ENCODE measurements at regions not wholly inside any gene's neighbourhood (a gene's known extent, or its start where the extent isn't known, plus 50 kb on each side); places are given as distances from the start of the nearest gene placed in this dataset.
A peak's percentile ranks its signal among the peaks of the same experiment; 100 is the strongest.
"Not testable (repeated sequence)": the region's sequence is repeated elsewhere in the genome, so short reads cannot be mapped to it uniquely, and the experiment has no call there.

DNA sequence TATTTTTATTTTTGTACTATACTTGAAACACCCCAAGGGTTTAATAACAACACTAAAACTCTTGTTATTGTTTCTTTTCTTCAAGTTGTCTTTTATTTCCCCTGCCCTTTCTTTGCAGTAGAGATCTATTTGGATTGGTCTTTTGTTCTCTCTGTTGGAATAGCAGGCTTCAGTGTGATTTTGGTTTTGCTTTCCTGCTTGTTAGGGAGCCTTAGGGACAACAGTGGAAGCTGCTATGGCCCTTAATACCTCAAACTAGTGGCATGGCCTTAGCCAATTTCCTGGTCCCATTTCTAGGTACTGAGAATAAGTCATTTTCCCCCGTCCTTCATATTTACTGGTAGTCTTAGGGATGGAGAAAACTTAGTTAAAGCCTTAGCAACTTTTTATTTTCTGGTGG is 535.4 kb upstream of the NDST4 start:
- DNase-seq (ENCODE audit: low spot score): no peak

DNA sequence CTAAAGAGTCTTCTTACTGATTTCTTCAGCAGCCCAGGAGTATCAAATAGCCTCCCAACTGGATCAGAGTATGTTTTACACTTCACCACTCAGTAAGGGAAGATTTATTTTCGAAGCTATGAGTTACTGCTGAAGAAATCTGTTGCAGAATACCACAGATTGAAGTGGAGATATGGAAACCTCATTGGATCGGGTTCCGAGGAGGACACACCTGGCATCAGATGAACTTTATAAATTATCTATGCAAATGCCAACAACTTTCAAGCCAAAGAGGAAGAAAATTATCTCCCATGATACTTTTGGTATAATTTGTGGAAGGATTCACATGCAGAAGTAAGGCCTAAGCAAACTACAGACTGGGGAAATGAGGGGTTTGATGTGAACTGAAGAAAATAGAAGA is 515.9 kb upstream of the NDST4 start:
- no peak for DNase-seq (ENCODE audit: low spot score)

DNA sequence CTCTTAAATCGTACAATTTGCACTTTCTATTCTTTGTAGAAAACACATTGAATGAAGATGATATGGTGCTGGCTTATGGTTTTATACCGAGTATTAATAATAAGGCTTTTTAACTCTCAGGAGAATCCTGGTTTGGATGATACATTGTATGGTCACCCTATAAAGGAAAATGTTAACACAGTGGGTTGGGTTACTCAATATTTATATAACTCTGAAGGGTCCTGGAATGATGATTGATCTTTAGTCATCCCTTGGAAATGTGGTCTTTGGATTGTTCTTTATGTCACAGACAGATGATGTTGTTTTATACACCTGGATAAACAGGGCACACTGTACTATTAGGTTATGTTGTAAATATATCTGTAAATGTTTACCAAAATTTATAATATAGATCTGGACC is 496.2 kb upstream of the NDST4 start:
- DNase-seq (ENCODE audit: low spot score): no peak

DNA sequence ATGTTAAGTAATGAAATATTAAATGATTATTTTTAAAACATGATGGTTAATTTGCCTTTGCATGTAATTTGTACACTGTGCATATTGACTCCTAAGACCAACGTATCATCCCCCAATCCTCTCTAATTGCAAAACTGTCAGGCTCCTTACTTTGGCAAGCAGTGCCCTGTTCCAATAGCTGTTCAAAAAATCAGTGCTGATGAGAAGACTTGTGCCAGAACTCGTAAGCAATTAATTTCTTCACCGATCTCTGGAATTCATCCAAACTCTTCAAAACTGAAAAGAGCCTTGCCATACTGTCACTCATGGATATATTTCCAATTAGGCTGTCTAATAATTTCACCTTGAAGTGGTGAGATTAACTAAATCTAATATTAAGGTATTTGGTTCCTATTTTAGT is 493.9 kb upstream of the NDST4 start:
- no peak for DNase-seq (ENCODE audit: low spot score)

DNA sequence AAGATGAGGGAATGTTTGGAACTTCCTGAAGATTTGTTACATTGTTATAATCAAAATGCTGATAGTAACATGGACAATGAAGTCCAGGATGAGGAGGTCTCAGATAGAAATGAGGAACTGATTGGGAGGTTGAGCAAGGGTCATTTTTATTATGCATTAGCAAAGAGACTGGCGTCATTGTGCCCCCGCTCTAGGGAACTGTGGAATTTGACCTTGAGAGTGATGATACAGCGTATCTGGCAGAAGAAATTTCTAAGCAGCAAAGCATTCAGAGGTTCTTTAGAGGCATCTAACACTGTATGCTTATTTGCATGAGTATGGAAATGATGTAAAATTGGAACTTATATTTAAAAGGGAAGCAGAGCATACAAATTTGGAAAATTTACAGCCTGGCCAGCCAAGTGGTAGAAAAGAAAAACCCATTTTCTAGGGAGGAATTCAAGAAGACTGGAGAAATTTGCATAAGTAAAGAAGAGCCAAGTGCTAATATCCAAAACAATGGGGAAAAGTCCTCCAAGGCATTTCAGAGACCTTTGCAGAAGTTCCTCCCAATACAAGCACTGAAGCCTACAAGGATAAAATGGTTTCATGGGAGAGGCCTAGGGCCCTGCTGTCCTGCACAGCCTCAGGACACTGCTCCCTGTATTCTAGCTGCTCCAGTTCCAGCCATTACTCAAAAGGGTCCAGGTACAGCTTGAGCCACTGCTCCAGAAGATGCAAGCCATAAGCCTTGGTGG is 483.0 kb upstream of the NDST4 start:
- no peak for DNase-seq (ENCODE audit: low spot score)

DNA sequence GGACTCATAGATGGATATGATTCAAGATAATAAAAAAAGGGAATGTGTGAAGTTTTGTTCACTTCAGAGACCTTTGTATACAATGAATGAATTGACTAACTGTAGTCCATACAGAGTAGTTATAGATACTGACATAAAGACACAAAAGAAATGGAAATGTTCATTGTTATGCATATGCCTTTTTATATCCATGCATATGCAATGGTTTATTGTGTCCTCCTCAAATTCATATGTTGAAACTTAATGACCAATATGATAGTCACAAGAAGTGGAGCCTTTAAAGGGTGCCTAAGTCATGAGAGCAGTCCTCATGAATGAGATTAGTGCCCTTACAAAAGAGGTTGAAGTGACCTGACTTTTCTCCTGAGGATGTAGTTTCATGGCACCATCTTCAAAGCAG is 467.5 kb upstream of the NDST4 start:
- DNase-seq (ENCODE audit: low spot score): no peak

DNA sequence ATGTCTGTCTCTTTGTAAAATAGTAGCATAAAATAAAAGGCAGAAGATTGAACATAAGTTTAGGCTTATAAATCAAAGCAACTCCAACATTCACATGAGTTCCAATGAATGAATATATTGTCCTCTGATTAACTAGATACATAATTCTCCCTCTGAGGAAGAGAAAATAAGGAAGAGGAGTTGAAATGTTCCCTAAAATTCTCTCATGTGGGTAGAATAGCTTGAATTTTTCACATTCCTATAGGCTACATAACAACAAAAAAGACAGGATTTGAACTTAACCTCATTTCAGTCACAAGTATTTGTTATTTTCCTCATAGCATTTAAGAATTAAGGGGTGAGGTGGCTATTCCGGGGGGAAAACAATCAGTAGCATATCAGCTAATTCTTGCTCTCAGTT is 462.4 kb upstream of the NDST4 start:
- no peak for DNase-seq (ENCODE audit: low spot score)

DNA sequence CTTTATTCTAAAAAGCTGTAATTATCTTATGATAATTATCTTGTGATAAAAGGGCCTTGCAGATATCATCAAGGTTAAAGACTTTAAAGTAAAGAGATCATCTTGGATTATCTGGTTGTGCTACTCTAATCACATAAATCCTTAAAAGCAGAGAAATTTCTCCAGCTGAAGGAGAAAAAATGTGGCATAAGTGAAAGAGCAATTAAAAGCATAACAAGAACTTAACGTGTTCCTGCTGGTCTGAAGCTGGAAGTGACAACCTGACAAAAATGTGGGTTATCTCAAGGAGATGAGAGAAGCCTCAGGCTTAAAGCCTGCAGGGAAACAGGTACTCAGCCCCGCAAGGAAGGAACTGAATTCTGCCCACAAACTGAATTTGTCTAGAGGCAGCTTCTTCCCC is 449.1 kb upstream of the NDST4 start:
- DNase-seq (ENCODE audit: low spot score): no peak

DNA sequence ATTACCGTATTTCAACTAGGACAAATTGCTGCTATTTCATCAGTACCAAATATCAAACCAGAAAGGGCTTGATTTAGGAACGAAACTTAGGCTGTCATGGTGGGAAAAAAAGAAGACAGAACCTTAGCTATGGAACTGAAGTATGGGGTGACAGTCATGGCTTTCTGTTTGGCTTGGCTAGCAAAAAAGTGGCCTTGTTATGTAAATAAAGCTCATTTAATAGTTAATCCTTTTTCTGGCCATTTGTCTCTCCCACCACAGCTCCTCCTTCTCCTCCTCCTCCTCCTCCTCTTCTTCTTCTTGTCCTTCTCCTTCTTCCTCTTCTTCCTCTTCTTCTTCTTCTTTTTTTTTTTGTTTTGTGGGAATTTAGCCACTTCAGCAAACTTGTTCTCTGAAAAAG is 434.7 kb upstream of the NDST4 start:
- DNase-seq (ENCODE audit: low spot score): no peak

DNA sequence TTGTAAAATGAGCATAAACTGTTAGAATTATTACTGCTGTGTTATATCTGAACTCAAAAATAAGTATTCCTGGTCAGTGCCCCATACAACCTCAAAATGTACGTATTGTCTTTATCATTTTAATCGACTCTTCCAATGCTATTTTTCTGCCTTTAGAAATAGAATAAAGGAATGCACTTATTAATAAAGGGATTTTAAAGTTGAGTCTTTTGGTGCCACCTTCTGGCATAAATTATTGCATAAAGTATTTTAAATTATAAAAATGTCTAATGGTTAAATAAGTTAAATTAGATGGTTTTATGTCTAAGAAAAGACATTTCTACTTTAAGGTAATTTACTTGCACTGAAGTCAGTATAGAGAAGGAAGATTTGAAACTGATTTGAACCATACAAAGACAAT is 424.0 kb upstream of the NDST4 start:
- peak; percentile 8 for DNase-seq (ENCODE audit: low spot score)

DNA sequence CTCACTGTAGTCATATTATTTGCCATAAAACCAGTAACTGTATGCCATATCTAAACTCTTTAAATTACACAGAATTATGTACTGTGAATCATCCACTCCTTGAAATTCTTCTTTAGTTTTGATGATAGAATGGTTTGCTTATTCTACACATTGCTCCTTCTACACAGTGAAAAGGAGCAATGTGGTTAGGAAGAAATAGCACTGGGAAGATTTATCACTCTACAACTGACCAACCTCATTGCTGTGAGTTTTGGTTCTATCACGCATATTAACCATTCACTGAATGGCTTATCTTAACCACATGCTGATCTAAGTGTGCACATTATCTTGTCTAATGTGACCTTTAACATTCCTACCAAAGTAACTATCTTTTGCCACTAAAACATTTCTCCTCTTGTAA is 415.7 kb upstream of the NDST4 start:
- DNase-seq (ENCODE audit: low spot score): no peak

DNA sequence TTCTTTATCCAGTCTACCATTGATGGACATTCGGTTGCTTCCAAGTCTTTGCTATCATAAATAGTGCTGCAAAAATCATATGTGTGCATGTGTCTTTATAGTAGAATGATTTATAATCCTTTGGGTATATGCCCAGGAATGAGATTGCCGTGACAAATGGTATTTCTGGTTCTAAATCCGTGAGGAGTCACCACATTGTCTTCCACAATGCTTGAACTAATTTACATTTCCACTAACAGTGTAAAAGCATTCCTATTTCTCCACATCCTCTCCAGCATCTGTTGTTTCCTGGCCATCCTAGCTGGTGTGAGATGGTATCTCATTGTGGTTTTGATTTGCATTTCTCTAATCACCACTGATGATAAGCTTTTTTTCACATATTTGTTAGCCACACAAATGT is 406.1 kb upstream of the NDST4 start:
- DNase-seq (ENCODE audit: low spot score): not testable (repeated sequence)

DNA sequence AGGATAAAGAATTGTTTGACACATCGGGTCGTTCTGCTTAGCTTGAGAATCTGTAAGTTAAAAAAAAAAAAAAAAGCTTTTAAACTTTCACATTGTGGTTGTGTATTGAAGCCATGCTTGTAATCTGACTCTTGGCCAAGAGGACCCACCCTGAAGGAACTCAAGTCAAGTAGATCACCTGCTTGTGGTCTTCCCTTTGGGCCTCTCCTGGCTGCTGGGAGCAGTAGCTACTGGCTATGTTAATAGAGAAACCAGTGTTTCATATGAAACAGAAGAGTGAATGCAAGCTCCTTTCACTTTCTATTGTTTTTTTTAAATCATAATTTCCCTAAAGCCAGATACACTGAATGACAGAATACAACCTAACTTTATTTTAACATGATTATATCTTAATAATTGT is 402.4 kb upstream of the NDST4 start:
- DNase-seq (ENCODE audit: low spot score): no peak

DNA sequence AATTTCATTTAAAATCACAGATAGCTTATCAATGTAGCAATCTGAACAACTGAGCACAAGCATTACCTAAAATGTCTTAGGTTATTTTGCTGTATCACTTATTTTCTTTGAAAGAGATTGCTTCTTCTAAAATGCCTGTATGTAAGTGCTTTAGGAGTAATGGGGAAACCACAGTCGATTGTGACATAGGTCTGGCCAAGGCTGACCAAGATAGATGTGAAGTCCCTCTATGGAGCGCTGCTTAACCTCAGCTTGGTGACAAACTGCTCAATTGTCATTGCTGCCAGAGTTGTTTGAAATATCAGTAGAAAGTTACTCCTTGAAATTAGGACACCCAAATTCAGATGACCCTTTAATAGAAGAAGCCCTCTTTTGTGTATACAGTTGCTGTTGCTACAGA is 401.9 kb upstream of the NDST4 start:
- no peak for DNase-seq (ENCODE audit: low spot score)

DNA sequence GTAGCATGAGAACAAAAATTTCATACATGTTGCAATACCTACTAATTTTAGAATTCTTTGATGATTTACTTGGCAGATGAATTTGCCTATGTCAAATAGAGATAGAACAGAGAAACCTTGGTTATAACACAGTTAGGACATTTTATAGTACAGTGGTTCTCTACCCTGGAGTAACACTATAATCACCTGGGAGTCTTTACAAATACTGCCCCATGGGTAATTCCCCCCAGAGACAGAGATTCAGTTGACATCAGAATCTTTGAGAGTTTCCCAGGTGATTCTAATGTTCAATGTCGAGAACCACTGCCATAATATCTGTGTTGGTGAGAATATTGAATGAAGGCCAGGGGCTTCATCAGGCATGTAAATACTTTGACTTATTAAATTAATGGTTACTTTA is 401.3 kb upstream of the NDST4 start:
- no peak for DNase-seq (ENCODE audit: low spot score)

DNA sequence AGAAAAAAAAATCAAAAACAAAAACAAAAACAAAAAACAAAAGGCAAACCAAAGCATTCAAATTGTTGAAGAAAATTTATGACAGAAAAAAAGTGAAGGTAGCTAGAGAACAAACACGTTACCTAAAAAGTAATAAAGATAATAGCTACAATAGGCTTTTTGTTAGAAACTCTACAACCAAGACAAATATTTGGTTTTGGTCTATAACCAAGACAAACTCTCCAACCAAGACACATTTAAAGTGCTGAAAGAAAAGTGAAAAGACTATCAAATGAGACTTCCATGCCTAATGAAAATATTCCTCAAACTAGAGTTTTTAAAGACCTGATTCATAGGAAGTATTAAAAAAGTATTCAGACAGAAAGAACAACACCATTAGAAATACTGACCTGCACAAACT is 391.9 kb upstream of the NDST4 start:
- no peak for DNase-seq (ENCODE audit: low spot score)

DNA sequence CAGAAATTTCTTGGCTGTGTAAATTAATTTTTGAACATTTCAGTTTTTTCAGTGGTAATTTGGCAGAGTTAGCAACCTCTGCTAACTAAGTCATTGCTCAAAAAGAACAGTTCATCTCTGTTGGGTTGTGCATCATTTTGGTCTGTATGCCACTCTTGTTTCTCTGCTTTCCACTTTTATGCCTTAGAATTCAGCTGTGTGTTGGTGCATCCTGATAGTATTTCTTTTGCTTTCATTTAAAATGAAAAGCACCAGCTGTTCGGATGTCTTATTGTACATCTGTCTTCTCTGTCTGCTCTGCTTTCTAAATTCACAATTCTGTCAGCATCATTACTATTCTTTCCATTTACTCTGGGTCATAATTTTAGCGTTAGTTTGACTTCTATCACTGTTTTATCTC is 388.2 kb upstream of the NDST4 start:
- no peak for DNase-seq (ENCODE audit: low spot score)

DNA sequence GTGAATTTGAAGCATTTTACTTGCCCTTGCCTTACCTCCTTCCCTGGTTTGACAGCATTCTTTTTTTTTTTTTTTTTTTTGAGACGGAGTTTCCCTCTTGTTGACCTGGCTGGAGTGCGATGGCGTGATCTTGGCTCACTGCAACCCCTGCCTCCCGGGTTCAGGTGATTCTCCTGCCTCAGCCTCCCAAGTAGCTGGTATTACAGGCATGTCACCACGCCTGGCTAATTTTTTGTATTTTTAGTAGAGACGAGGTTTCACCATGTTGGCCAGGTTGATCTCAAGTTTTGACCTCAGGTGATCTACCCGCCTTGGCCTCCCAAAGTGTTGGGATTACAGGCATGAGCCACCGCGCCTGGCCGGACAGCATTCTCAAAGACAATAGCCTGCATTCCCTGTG is 380.4 kb upstream of the NDST4 start:
- not testable (repeated sequence) for DNase-seq (ENCODE audit: low spot score)

DNA sequence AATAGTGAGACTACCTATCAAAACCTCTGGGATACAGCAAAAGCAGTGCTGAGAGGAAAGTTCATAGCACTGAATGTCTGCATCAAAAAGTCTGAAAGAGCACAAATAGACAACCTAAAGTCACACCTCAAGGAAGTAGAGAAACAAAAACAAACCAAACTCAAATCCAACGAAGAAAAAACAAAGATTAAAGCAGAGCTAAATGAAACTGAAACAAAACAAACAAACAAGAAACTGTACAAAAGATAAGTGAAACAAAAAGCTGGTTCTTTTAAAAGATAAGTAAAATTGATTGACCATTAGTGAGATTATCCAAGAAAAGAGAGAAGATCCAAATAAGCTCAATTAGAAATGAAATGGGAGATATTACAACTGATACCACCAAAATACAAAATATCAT is 378.3 kb upstream of the NDST4 start:
- no peak for DNase-seq (ENCODE audit: low spot score)

DNA sequence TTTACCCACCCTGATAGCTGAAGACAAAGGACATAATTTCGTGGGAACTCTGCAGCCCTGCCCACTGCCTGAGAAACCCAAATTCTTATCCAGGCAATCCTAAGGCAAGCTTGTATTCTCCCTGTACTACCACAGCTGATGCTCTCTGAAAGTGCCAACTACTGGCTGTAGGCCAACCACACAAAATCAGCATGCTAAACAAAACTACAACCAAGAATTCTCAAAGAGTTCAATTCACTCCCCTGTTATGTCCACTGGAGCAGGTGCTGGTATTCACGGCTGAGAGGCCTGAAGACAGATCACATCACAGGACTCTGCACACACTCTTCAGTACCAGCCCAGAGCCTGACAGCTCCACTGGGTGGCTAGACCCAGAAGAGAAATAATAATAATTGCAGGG is 375.9 kb upstream of the NDST4 start:
- DNase-seq (ENCODE audit: low spot score): no peak

DNA sequence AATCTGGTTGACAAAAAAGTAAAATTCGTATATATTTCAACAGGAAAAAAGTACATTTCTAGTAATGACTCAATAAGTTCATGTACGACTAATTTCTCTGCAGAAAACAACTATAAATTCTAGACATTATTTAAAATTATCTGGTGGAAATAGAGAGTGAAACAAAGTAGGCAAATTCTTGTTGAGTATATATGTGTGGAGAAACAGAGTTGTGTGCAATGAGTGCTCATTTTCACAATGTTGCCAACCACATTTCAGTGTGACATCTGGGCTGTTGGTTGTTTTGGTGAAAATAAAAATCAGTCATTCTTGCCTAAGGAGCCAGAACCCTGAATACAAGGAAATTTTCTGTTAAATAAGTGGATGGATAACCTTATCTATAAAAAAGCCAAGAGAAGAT is 372.0 kb upstream of the NDST4 start:
- no peak for DNase-seq (ENCODE audit: low spot score)

DNA sequence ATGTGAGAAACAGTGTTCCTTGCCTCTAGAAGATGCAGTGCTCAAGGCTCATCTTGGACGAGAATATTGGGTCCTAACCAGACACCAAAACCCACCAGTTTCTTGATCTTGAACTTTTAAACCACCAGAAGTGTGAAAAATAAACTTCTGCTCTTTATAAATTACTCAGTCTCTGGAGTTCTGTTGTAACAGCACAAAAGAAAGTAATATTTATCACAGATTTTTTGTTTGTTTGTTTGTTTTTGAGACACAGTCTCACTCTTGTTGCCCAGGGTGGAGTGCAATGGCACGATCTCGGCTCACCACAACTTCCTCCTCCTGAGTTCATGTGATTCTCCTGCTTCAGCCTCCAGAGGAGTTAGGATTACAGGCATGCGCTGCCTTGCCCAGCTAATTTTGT is 371.1 kb upstream of the NDST4 start:
- no peak for DNase-seq (ENCODE audit: low spot score)

DNA sequence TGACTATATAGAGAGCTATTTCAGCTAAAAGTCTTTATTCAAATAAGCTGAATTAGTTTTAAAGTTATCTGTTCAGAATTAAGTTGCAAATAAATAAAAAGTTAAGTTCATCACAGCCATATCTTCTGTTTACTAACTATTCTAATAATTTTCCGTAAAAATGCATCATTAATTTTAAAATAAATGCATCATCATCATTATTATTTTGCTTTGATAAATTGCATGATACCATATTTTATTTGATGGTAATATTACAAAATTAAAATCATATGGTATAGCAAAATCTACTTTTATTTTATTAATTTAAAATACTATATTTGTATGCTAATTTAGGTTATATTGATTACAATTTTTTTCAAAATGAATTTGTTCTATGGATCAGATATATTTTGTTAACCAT is 357.3 kb upstream of the NDST4 start:
- no peak for DNase-seq (ENCODE audit: low spot score)

DNA sequence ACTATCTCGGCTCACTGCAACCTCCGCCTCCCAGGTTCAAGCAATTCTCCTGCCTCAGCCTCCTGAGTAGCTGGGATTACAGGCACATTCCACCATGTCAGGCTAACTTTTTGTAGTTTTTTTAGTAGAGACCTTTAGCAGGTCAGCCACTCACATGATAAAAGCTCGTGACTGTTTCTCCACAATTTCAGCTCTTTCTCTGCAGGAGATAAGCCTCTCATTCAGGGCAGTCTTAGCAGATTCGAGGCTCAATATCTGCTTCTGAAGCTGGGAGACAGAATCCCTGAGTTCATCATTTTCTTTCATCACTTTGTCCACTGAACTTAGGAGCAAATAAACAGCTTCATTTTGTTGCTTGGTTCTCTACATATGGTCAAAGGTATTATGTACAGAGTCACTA is 345.9 kb upstream of the NDST4 start:
- not testable (repeated sequence) for DNase-seq (ENCODE audit: low spot score)

DNA sequence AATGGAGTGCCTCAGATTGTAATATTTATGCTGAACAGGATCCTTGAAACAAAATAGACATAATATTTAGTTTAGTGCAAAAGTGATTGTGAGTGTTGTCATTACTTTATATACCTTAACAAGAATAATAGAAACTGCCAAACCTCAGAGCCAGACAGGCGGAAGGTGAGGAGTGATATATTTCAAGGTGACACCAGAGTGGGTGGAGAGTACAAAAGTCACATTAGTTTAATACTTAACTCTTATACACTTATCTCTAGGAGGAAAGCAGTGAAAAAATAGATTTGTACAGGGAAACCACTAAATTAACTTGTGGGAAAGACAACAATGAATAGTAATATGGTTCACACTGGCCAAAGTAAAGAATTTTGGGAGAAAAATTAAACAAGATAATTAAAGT is 342.8 kb upstream of the NDST4 start:
- no peak for DNase-seq (ENCODE audit: low spot score)
